Skeletal muscle cell (primary cell): ENCODE measurements at regions not wholly inside any gene's neighbourhood (a gene's known extent, or its start where the extent isn't known, plus 50 kb on each side); places are given as distances from the start of the nearest gene placed in this dataset.
A peak's percentile ranks its signal among the peaks of the same experiment; 100 is the strongest.

ENCODE experiments used
- DNase-seq: peaks from one replicate; pipeline ENCODE4 v3.0.0-alpha.2; 2010; ENCODE audit warnings: low read depth
- H3K4me3 ChIP-seq: 2 replicates; pipeline ENCODE4 v1.5.1; 2011; ENCODE audit warnings: low read depth, mild to moderate bottlenecking, control low read depth, low read length, moderate library complexity

DNA sequence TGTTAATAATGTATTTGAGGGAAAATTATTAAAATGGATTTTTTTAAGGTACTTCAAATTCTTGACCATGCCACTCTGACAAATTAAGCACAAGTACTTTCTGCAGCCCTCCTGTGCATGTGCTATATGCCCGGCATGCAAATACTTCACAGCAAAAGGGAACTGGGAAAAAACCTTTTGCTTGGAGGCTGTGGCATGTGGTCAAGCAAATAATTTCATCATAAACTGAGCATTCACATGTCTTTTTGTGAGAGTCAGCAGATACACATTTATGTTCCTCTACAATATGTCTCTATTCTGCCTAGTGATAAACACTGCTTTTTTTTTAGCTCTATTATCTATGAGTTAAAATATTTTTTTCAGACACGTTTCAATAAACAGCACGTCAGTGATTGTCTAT lies 53.7 kb upstream of the SEMA3A start:
- no peak for DNase-seq

DNA sequence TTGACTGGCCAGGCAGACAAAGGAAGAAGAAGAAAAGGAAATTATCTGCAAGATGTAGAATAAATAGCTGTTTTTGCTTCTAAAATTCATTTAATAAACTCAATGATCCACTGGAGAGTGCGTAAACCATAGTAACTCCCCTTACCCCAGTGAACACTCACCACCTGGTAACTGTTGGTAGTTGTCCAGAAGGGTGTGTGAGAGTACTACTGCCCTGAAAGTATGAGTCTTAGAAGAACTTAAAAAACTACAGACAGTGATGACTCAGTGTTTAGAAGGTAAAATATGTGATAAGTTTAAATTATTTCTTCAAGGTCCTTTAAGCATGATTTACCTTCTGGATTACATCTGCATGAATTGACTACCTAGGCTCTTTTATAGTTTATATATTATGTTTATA lies 53.0 kb upstream of the SEMA3A start:
- DNase-seq: peak; percentile 65
- no peak overlapping the region for H3K4me3 ChIP-seq

More for the DNA sequence above, 53.7 kb upstream of the SEMA3A start:
- H3K4me3 ChIP-seq: no peak overlapping the region

DNA sequence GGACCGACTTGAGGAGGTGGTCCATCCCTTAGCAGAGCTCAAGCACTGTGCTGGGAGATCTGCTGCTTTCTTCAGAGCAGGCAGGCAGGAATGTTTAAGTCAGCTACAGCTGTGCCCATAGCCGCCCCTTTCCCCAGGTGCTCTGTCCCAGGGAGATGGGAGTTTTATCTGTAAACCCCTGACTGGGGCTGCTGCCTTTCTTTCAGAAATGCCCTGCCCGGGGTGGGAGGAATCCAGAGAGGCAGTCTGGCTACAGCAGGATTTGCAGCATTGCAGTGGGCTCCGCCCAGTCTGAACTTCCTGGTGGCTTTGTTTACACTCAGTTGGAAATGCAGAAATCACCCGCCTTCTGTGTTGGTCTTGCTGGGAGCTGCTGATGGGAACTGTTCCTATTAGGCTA lies 51.2 kb upstream of the SEMA3A start:
- no peak for DNase-seq
- H3K4me3 ChIP-seq: no peak overlapping the region
